HEK293T (cell line): ENCODE measurements at regions not wholly inside any gene's neighbourhood (a gene's known extent, or its start where the extent isn't known, plus 50 kb on each side); places are given as distances from the start of the nearest gene placed in this dataset.

Experiments used
- CTBP1 ChIP-seq: fragments of 450-650 bp; IDR thresholded peaks from 2 replicates; pipeline ENCODE4 v1.6.1; 2016; ENCODE audit warnings: borderline replicate concordance
- FOXA1 ChIP-seq: fragments of 450-650 bp; IDR thresholded peaks from 2 replicates; pipeline ENCODE4 v1.6.1; 2016; ENCODE audit warnings: mild to moderate bottlenecking
- FOXK2 ChIP-seq: fragments of 450-650 bp; IDR thresholded peaks from 2 replicates; pipeline ENCODE4 v1.6.1; 2016; ENCODE audit warnings: mild to moderate bottlenecking
- FOXM1 ChIP-seq: fragments of 450-650 bp; IDR thresholded peaks from 2 replicates; pipeline ENCODE4 v1.6.1; 2017; ENCODE audit warnings: mild to moderate bottlenecking, borderline replicate concordance
- L3MBTL2 ChIP-seq: fragments of 450-650 bp; conservative IDR thresholded peaks from 2 replicates; pipeline ENCODE4 v1.6.1; 2016; ENCODE audit warnings: mild to moderate bottlenecking
- LEF1 ChIP-seq: fragments of 450-650 bp; IDR thresholded peaks from 2 replicates; pipeline ENCODE4 v1.6.1; 2017; ENCODE audit warnings: mild to moderate bottlenecking, borderline replicate concordance
- NFRKB ChIP-seq: fragments of 450-650 bp; IDR thresholded peaks from 2 replicates; pipeline ENCODE4 v1.6.1; 2016; ENCODE audit warnings: mild to moderate bottlenecking, moderate library complexity
- SP1 ChIP-seq: fragments of 450-650 bp; IDR thresholded peaks from 2 replicates; pipeline ENCODE4 v1.6.1; 2017
- SUZ12 ChIP-seq: fragments of 450-650 bp; IDR thresholded peaks from 2 replicates; pipeline ENCODE4 v1.6.1; 2016; ENCODE audit warnings: mild to moderate bottlenecking
- ZNF384 ChIP-seq: fragments of 450-650 bp; IDR thresholded peaks from 2 replicates; pipeline ENCODE4 v1.6.1; 2016
- TF ChIP-seq, protein P1 (sequence below): fragments of 450-650 bp; IDR thresholded peaks from 2 replicates; pipeline ENCODE4 v1.6.1; 2016

DNA sequence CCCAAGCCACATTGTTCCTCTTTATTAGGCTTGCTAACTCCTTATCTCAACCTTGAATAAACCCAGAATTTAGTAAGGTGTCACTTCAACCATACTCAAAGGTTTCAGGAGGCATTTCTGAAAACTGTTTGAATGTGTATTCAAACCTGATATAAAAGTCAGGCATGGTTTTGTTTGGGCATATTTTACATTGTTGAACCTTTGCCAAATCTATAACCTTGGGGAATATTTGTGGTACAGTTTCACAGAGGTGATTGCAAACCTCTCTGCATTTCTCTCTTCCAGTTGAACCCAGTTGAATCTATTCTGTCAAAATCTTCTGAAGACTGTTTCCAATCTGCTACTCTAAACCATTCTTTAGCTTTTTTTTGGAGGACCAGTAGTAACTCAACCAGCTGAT is 409.0 kb downstream of the TECRL start:
- TF ChIP-seq FOXK2 = no peak
- TF ChIP-seq FOXM1 = no peak
- TF ChIP-seq CTBP1 = no peak
- no peak for TF ChIP-seq NFRKB
- TF ChIP-seq L3MBTL2 = no peak
- no peak for TF ChIP-seq FOXA1
- no peak for TF ChIP-seq LEF1
- TF ChIP-seq ZNF384 = no peak
- no peak for TF ChIP-seq SUZ12
- TF ChIP-seq, protein P1, sequence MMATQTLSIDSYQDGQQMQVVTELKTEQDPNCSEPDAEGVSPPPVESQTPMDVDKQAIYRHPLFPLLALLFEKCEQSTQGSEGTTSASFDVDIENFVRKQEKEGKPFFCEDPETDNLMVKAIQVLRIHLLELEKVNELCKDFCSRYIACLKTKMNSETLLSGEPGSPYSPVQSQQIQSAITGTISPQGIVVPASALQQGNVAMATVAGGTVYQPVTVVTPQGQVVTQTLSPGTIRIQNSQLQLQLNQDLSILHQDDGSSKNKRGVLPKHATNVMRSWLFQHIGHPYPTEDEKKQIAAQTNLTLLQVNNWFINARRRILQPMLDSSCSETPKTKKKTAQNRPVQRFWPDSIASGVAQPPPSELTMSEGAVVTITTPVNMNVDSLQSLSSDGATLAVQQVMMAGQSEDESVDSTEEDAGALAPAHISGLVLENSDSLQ = no peak
- TF ChIP-seq SP1 = no peak
